NCI-H2196 (cell line): ENCODE measurements at regions not wholly inside any gene's neighbourhood (a gene's known extent, or its start where the extent isn't known, plus 50 kb on each side); places are given as distances from the start of the nearest gene placed in this dataset.
"Not testable (repeated sequence)": the region's sequence is repeated elsewhere in the genome, so short reads cannot be mapped to it uniquely, and the experiment has no call there.

Experiments used
- DNase-seq: peaks from one replicate; lab custom pipeline; 2025; ENCODE audit not compliant: unreplicated experiment; lab: John Stamatoyannopoulos, UW

DNA sequence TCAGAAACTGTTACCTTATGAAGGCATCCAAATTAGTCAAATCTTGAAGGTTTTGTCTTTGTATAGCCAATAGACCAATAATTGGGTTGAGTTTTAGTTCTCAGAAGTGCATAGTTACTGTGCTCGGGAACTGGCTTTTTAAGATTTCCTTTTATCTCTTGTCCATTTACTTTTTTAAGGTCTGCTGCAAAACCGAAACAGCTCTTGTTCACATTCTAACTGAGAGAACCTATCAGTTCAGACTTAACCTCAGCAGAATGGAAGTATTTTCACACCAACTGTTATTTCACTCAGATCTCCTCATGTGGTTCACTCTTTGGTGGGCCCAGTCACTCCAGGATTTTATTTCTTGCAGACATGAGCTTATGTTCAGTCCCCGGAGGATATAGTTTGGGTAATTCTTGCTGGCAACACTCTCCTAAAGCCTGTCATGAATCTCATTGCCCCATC, 55.5 kb downstream of the TPBG start:
- DNase-seq: no peak

DNA sequence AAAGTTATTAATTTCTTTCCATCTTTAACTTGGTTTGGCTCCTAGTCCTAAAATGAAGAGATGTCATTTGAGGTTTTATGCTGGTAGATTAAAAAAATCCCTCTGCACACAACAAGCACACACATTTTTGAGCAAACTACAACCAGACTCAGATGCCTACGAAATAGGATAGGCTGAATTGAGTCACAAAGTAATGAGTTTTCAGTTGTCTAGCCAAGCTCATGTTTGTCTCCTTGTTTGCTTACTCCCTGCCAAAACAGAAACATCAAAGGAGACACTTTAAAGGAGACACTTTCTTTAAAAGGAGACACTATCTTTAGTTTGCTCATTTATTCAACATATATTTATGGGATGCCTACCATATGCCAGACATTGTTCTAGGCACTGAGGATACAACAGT, 56.2 kb downstream of the TPBG start:
- no peak for DNase-seq

DNA sequence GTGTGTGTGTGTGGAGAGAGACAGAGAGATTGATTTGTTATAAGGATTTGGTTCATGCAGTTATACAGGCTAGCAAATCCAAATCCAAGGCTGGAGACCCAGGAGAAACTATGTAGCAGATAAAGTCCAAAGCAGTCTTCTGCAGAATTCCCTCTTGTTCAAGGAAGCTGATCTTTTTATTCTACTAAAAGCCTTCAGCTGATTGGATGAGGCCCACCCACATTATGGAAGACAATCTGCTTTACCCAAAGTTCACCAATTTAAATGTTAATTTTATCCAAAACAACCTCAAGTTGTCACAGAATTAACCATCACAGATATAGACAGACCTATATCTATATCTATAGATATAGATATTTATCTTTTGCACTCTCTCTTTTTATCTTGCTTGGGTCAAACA, 67.0 kb downstream of the TPBG start:
- no peak for DNase-seq

- no peak for DNase-seq
Measured at GRCh38 chr6:82436740-82437139, 73.1 kb downstream of the TPBG start.

DNA sequence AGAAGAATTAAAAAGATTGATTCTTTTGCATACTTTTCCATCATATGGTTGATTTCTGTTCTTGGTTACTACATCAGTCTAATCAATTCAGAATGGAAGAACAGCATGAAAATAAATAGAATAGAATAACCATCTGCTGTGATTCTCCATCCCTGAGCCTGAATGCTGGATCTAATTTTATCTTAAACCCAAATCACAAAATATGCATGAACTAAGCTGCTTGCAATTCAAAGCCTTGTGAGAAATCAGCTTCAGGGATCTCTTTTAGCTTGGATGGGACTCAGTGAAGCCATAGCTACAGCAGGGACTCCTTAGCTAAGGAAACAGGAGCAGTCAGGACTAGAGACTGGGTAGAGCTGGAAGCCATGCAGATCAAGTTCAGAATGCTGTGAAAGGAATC, 74.1 kb downstream of the TPBG start:
- no peak for DNase-seq

DNA sequence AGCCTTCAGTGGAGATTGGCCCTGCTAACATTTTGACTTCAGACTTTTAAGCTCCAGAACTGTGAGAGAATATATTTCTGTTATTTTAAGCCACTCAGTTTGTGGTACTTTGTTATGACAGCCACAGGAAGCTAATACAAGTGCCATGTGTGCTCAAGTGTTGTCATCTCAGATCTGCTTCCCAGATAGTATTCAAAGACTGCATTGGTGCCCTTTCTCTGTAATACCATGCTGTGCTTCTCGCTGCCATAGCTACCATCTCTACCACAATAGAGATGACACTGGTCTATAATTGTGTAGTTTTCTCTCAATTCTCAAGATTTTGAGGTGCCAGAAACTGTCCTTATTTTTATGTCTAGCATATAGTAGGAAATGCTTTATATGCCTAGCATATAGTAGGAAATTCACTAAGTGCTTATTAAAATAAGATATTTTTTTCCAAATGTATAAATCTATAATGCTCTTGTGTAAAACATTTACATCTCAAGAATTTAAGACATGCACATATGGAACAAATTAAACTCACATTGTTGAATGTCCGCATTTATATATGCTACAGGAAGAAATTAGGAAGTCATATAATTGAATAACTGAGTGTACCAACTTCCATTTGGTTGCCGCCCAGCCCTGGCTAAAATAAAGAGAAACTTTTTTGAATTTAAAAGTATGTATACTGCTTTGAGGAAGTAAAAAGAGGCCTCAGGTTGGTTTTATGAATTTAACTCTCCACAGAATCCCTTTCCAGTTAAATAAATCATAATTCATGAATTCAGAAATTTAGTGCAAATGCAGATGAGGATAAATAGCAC, 77.6 kb downstream of the TPBG start:
- DNase-seq: no peak

DNA sequence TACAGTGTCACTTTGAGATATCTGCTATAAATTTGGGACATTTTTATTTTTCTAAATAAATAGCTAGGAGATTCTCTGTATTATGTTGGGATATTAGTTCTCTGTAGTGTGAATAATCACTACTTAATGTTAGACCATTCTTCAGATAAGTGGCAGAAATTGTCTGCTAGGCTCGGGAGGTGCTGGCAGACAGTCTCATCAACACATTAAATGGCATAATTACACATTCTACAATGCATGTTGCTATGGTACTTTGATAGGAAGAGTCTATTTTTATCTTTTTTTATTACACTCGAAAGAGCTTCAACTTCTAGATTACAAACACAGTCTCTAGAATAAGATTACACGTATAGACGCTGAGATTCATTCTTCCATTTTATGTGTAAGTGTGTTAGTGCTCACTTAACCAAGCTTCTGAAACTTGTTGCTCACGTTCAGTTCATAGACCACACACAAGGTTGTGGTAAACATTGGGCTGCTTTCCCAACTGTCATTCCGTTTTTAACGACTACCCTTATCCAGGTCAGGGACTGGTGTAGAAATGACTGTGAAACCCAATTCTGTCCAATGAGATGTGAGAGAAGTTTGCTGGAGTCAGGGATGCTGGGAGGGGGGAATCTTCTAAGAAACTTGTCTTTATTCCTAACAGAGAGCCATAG, 78.6 kb downstream of the TPBG start:
- DNase-seq: no peak

DNA sequence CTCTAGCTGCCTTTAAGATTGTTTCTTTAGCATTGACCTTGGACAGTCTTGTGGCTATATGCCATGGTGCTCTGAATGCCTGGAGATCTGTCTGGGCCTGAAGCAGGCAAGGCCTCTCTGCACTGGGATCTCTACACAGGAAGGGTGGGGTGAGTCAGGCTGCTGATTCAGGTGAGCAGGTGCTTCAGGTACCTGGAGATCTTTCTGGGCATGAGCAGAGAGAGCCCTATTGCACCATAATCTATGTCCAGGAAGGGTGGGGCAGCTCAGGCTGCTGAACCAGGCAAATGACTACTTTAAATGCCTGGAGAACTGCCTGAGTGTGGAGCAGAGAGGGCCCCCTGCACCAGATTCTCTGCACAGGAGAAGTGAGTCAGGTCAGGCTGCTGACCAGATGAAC, 94.5 kb downstream of the TPBG start:
- no peak for DNase-seq

DNA sequence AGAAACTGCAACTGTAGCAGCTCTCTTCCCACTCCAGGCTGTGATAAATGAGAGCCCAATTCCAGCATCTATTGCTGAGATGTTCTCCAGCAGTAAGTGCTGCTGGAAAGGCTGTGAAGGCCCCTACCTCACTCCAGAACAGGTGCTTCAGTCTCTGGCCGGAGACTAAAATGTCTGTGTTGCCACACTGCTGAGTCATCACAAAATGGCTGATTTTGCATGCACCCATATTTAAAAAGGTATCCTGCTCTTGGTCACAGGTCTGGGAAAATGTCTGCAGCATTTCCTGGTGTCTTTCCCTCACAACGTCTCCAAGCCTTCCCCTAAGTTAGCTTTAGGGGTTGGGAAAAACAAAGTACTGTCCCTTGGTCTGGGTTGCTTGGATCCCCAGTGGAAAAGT, 95.1 kb downstream of the TPBG start:
- no peak for DNase-seq

DNA sequence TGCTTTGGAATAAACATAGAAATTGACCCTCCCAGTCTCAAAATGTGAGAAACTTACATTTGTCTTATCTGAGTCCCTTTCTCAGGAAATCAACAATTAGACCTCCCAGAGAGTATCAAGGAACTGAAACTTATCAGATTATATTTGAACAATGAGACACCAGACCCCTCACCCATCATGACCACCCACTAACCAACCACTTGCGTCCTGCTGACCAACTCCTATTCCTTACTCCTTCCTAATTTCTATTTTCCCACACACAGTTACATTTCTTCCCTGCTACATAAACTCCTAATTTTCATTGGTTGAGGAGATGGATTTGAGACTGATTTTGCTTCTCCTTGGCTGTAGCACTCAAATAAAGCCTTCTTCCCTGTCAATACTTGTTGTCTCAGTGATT, 97.9 kb downstream of the TPBG start:
- no peak for DNase-seq

GRCh38 chr6:82467338-82467737, 103.7 kb downstream of the TPBG start:
- DNase-seq: no peak

- DNase-seq: not testable (repeated sequence)
Measured at GRCh38 chr6:82470123-82470522, 106.5 kb downstream of the TPBG start.

DNA sequence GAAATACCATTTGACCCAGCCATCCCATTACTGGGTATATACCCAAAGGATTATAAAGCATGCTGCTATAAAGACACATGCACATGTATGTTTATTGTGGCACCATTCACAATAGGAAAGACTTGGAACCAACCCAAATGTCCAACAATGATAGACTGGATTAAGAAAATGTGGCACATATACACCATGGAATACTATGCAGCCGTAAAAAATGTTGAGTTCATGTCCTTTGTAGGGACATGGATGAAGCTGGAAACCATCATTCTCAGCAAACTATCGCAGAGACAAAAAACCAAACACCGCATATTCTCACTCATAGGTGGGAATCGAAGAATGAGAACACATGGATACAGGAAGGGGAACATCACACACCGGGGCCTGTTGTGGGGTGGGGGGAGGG, 111.5 kb downstream of the TPBG start:
- DNase-seq: not testable (repeated sequence)

DNA sequence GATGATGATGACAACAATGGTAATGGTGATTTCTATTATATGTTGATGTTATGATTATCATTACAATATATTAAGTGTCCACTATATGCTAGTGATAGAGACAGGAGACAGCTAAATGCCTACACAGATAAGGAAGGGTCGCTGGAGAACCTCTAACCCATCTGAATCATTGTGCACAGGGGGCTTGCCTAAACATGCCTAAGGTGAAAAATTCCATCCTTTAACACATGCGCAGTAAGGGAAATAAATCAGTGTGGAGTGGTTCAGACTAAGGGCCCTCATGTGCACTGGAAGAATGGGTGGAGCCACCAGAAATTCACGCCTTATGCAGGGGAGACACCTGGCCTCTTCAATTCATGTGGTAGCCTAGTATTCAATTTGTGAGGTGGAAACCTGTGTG, 120.4 kb downstream of the TPBG start:
- DNase-seq: no peak

- no peak for DNase-seq
Measured at GRCh38 chr6:82484737-82485626, 121.4 kb downstream of the TPBG start.

DNA sequence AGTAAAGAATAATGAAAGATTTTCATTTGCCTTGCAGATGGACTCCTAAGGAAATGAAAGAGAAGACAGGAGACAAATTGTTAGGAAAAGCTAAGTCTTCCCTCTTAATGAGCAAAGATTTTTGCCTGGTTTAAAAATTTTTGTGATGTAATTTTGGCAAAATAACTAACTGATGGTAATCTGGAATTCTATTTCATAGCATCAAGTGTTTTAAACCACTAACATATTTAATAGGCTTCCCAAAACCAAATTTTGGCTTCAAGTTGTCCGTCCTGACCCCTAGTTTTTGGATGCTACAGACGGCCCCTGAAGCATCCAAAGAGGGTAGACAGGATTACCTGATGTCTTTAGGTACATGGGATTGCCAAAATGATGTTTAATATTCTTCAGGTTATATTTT, 124.3 kb downstream of the TPBG start:
- no peak for DNase-seq

DNA sequence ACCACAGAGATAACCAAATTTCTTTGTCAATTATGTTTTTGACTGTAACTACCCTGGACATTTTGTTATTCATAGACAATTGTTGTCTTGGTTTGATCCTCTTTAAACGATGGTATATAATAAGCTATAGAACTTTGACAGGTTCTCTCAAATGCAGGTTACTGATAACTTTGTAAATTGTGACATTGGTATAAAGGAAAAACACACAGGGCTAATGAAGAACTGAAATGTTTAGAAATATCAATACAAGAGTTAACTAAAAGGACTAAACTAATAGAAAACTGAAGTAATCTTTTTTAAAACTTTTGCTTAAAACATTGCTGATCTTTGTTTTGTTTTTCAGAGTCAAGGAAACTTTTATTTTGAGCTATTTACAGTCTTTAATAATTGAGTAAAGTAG, 124.8 kb downstream of the TPBG start:
- DNase-seq: no peak

- no peak for DNase-seq
Measured at GRCh38 chr6:82492134-82492533, 128.5 kb downstream of the TPBG start.

GRCh38 chr6:82493467-82493866, 129.8 kb downstream of the TPBG start:
- no peak for DNase-seq

DNA sequence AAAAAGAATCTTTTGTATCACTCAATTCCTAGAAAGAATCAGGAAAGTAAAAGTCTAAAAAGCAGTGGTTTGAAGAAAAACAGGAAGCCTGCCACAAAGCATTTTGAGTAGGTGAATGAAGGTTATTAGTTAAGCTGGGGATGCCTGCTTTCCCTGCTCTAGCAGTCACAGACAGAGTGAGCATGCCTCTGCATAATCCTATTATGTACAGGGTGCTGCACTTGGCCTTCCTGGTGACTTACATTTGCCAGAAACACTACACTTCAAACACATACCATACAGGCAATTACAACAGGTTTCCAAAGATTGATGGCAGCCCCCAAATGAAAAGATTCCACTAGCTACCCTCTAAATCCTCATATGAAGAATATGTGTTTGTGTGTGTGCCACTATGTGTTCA, 130.8 kb downstream of the TPBG start:
- no peak for DNase-seq

- DNase-seq: not testable (repeated sequence)
Measured at GRCh38 chr6:82501901-82502300, 138.3 kb downstream of the TPBG start.

DNA sequence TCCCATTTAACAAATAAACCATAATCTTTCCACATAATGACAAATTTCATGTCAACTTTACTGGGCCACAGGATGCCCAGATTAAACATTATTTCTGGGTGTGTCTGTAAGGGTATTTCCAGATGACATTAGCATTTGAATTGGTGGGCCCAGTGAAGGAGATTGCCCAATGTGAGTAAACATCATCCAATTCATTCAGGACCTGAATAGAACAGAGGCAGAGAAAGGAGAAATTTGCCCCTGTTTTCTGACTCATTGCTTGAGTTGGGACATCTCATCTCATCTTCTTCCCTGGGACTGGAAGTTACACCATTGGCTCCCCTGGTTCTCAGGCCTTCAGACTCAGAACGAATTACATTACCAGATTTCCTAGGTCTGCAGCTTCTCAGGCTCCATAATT, 142.9 kb downstream of the TPBG start:
- DNase-seq: no peak
